Loucy (cell line): ENCODE measurements at regions not wholly inside any gene's neighbourhood (a gene's known extent, or its start where the extent isn't known, plus 50 kb on each side); places are given as distances from the start of the nearest gene placed in this dataset.

ENCODE experiments used
- EZH2phosphoT487 ChIP-seq: fragments of 200-600 bp; IDR thresholded peaks from 2 replicates; pipeline ENCODE4 v1.6.1; 2018; ENCODE audit warnings: antibody characterized with exemption, mild to moderate bottlenecking, moderate library complexity, borderline replicate concordance
- TF ChIP-seq, protein P1 (sequence below): fragments of 200-600 bp; sonication (generic); conservative IDR thresholded peaks from 2 replicates; pipeline ENCODE4 v1.5.1; 2014; ENCODE audit warnings: mild to moderate bottlenecking, antibody characterized with exemption, low read length

DNA sequence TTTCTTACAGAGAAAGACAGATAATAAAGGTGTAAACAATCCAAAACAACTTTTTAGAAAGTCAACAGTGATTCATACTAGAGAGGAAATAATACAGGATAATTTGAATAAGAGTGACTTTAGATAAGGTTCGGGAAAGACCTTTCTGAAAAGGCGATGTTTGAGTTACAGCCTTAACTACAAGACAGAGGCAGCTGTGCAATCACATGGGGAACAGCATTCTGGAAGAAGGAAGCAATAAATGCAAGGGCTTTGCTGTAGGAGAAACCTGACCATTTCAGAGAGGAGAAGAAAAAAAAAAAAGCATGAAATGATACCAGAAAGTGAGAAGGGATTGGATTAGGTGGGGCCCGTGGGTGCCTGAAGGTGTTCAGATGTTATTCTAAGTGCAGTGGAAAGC lies 200.6 kb upstream of the ATP11B start:
- TF ChIP-seq, protein P1, sequence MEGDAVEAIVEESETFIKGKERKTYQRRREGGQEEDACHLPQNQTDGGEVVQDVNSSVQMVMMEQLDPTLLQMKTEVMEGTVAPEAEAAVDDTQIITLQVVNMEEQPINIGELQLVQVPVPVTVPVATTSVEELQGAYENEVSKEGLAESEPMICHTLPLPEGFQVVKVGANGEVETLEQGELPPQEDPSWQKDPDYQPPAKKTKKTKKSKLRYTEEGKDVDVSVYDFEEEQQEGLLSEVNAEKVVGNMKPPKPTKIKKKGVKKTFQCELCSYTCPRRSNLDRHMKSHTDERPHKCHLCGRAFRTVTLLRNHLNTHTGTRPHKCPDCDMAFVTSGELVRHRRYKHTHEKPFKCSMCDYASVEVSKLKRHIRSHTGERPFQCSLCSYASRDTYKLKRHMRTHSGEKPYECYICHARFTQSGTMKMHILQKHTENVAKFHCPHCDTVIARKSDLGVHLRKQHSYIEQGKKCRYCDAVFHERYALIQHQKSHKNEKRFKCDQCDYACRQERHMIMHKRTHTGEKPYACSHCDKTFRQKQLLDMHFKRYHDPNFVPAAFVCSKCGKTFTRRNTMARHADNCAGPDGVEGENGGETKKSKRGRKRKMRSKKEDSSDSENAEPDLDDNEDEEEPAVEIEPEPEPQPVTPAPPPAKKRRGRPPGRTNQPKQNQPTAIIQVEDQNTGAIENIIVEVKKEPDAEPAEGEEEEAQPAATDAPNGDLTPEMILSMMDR = no peak
- TF ChIP-seq EZH2phosphoT487 = no peak
